ENCODE measurements at regions not wholly inside any gene's neighbourhood (a gene's known extent, or its start where the extent isn't known, plus 50 kb on each side); places are given as distances from the start of the nearest gene placed in this dataset.

DNA sequence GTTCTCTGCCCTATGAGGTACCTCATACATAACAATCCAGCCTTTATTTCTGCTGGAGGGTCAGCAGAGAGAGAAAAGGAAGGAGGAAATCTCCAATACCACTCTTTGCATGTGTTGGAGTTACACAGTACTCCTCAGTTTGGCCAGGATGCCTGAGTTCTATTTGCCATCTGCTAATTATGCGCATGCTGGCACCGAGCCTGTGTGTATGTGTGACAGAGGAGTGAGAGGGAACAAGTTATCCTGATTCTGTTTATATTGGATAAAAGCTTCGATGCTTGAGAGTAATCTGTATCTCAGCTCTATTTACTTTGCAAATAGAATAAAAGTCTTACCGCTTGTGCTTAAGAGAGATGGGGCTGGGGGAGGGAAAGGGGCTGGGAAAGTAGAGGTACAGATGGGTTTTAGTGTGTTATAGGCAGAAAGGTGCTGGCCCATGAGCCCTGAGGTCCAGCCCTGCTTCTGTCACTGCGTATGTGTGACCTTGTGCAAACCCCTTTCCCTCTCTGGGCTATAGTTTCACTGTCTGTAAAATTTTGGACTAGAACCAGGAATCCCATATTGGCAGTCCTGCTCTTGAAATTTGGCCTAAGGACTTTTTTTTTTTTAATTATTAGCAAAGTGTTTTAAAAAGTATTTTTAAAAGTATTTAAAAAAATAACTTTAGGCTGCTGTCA lies 54.5 kb upstream of the PLXNA2 start:
- H3K4me1 ChIP-seq (ENCODE audit: insufficient read depth, poor library complexity, severe bottlenecking) = no peaks in the 10 kb centered on the region
- no peak overlapping the region for H3K27ac ChIP-seq (ENCODE audit: poor library complexity, severe bottlenecking)
- H3K27me3 ChIP-seq (ENCODE audit: insufficient read depth, poor library complexity, severe bottlenecking) = no peaks in the 10 kb centered on the region
- no peaks in the 10 kb centered on the region for H3K9me3 ChIP-seq (ENCODE audit: severe bottlenecking)
- DNase-seq (ENCODE audit: low spot score) (no peak), ATAC-seq (ENCODE audit: low read depth) (no peak)
- H3K4me3 ChIP-seq (ENCODE audit: severe bottlenecking) = no peak overlapping the region
- TF ChIP-seq, protein P1, sequence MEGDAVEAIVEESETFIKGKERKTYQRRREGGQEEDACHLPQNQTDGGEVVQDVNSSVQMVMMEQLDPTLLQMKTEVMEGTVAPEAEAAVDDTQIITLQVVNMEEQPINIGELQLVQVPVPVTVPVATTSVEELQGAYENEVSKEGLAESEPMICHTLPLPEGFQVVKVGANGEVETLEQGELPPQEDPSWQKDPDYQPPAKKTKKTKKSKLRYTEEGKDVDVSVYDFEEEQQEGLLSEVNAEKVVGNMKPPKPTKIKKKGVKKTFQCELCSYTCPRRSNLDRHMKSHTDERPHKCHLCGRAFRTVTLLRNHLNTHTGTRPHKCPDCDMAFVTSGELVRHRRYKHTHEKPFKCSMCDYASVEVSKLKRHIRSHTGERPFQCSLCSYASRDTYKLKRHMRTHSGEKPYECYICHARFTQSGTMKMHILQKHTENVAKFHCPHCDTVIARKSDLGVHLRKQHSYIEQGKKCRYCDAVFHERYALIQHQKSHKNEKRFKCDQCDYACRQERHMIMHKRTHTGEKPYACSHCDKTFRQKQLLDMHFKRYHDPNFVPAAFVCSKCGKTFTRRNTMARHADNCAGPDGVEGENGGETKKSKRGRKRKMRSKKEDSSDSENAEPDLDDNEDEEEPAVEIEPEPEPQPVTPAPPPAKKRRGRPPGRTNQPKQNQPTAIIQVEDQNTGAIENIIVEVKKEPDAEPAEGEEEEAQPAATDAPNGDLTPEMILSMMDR (IDR thresholded peaks at IDR 0.05; ENCODE audit: poor library complexity, severe bottlenecking) = no peak
- no peaks in the 10 kb centered on the region for H3K36me3 ChIP-seq (ENCODE audit: low read depth)

DNA sequence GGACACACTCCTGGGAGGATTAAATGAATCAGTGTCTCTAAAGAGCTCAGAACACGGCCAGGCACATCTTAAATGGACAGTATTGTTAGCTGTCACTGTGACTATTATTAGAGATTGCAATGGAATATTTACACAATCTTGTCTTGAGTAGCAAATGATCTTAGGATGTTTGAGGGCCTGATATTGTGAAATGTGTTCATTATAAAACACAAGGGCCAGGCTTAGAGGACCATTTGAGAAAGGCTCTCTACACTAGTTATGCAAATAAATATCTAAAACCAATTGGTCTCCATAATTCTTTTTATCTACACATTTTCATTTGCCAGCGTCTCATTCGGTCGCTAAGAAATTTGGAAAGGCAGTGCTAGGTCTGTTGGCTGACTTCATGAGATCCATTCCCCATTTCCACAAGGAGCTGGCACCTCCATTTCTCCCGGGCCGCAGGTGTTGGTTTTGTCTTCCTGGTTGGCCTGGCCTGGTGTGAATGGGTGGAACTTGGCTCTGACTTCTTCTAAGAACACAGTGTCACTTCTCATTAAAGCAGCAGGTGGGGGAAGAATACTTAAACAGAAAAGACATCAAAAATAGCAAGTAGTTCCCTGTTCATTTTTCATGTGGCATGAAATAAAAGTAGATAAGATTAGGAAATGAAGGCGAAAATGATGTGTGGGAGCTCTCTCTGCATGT lies 56.0 kb upstream of the PLXNA2 start:
- no peak for ATAC-seq (ENCODE audit: low read depth)
- H3K27me3 ChIP-seq (ENCODE audit: insufficient read depth, poor library complexity, severe bottlenecking) = no peaks in the 10 kb centered on the region
- DNase-seq (ENCODE audit: low spot score) = no peak

DNA sequence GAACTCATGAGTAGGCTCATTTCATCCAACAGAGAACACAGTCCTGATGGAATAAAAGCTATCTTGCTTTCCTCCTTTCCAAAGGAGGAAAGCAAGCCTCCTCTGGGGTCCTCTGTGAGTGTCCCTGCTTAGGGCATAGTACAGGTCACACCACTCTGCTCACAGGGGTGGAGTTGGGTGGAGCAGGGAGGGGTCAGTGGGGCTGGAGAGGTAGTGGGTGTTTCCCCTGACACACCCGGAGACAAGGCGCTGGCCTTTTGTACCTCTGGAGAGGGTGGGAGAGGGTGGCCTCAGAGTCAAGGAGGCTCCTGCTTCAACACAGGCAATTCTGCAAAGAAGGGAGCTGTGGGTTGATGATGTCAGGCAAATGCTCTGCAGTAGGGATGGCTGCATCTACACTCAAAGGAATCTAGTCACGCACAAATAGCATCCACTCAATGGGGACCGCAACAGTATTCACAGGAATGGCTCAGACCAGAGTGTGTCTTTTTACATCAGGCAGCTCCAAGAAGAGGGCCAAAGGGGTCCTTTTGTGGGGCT lies 58.6 kb upstream of the PLXNA2 start:
- Histone ChIP-seq H3K4me1 (ENCODE audit: insufficient read depth, poor library complexity, severe bottlenecking) (no peaks in the 10 kb centered on the region), H3K27me3 (ENCODE audit: insufficient read depth, poor library complexity, severe bottlenecking) (no peaks in the 10 kb centered on the region), H3K27ac (ENCODE audit: poor library complexity, severe bottlenecking) (no peak overlapping the region), H3K9me3 (ENCODE audit: severe bottlenecking) (no peaks in the 10 kb centered on the region), H3K36me3 (ENCODE audit: low read depth) (no peaks in the 10 kb centered on the region), H3K4me3 (ENCODE audit: severe bottlenecking) (no peak overlapping the region)
- no peak for ATAC-seq (ENCODE audit: low read depth)
- DNase-seq (ENCODE audit: low spot score) = no peak
- TF ChIP-seq, protein P1 (IDR thresholded peaks at IDR 0.05; ENCODE audit: poor library complexity, severe bottlenecking) = no peak

More for the DNA sequence above, 56.0 kb upstream of the PLXNA2 start:
- no peak overlapping the region for H3K27ac ChIP-seq (ENCODE audit: poor library complexity, severe bottlenecking)
- H3K9me3 ChIP-seq (ENCODE audit: severe bottlenecking) = no peaks in the 10 kb centered on the region
- TF ChIP-seq, protein P1 (IDR thresholded peaks at IDR 0.05; ENCODE audit: poor library complexity, severe bottlenecking) = no peak
- no peaks in the 10 kb centered on the region for H3K36me3 ChIP-seq (ENCODE audit: low read depth)
- no peaks in the 10 kb centered on the region for H3K4me1 ChIP-seq (ENCODE audit: insufficient read depth, poor library complexity, severe bottlenecking)
- H3K4me3 ChIP-seq (ENCODE audit: severe bottlenecking) = no peak overlapping the region

DNA sequence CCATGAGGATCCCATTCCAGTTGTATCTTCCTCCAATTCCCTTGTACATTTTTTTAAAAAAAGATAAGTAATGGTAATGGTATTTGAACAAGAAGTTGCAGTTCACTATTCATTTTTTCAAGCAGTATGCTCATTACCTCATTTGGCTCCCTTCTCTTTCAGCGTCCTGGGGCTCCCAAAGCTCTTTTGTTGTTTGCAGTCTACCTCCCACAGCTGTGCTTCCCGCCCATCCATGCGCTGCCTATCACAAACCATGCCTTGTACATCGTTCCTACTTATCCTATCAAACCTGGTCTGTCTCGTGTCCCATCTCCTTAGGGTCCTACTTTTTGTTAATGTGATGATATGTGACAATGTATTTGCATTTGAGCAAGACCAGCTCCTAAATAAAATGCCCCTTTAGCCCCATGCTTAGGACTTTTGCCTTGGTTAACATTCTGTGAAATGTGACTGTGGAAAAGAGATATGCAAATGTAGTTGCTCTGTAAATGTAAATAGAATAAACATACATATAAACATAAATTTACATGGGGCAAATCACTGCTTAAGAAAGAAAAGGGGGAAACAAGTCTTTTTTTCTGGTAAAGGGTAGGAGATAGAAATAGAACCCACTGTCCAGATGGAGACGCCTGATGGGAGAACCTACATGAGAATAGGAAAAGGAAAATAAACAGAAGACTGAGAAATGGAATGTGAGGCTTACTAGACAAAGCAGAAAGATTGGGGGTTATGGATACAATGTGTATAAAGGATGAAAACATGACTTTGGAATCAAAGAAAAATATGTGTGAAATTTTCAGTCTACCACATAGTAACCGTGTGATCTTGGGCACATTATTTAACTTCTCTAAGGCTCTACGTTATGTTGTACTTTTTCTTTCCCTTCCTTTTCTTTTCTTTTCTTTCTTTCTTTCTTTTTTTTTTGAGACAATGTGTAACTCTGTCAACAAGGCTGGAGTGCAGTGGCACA lies 59.8 kb upstream of the PLXNA2 start:
- DNase-seq (ENCODE audit: low spot score) = no peak
- no peak for ATAC-seq (ENCODE audit: low read depth)

More for the DNA sequence above, 59.8 kb upstream of the PLXNA2 start:
- no peaks in the 10 kb centered on the region for H3K4me1 ChIP-seq (ENCODE audit: insufficient read depth, poor library complexity, severe bottlenecking)
- no peaks in the 10 kb centered on the region for H3K36me3 ChIP-seq (ENCODE audit: low read depth)
- H3K27me3 ChIP-seq (ENCODE audit: insufficient read depth, poor library complexity, severe bottlenecking) = no peaks in the 10 kb centered on the region
- H3K9me3 ChIP-seq (ENCODE audit: severe bottlenecking) = no peaks in the 10 kb centered on the region
- no peak overlapping the region for H3K27ac ChIP-seq (ENCODE audit: poor library complexity, severe bottlenecking)
- TF ChIP-seq, protein P1 (IDR thresholded peaks at IDR 0.05; ENCODE audit: poor library complexity, severe bottlenecking) = no peak
- H3K4me3 ChIP-seq (ENCODE audit: severe bottlenecking) = no peak overlapping the region

Data from RWPE2 (cell line).